ENCODE measurements at regions not wholly inside any gene's neighbourhood (a gene's known extent, or its start where the extent isn't known, plus 50 kb on each side); places are given as distances from the start of the nearest gene placed in this dataset.

DNA sequence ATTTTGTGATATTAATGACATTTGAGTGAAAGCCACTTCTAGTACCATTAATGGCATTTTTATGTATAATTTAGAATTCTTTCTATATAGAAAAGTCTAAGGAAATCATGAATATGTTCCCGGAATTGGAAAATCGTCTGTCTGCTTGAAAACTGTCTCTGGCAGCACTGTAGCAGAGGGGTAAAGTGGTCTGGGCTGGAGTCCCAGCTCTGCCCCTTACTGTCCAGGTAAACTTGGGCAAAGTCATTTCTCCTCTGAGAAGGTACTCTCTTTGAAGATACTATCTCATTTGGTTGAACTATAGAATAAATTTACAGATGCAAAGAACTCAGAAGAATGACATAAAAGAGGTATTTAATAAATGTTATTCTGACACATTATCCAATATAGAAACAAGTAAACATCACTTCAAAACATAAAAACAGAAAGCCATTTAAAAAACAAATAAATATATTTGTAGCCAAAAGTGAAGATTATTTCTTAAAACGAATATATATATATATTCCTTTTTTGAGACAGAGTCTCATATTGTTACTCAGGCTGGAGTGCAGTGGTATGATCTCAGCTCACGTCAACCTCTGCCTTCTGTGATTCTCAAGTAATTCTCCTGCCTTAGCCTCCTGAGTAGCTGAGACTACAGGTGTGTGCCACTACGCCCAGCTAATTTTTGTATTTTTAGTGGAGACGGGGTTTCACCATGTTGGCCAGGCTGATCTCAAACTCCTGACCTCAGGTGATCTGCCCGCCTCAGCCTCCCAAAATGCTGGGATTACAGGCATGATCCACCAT is 149.8 kb upstream of the ITGA4 start:
- no peak for TF ChIP-seq EZH2 (IDR thresholded peaks at IDR 0.05; ENCODE audit: low read length)
- TF ChIP-seq, protein P1, sequence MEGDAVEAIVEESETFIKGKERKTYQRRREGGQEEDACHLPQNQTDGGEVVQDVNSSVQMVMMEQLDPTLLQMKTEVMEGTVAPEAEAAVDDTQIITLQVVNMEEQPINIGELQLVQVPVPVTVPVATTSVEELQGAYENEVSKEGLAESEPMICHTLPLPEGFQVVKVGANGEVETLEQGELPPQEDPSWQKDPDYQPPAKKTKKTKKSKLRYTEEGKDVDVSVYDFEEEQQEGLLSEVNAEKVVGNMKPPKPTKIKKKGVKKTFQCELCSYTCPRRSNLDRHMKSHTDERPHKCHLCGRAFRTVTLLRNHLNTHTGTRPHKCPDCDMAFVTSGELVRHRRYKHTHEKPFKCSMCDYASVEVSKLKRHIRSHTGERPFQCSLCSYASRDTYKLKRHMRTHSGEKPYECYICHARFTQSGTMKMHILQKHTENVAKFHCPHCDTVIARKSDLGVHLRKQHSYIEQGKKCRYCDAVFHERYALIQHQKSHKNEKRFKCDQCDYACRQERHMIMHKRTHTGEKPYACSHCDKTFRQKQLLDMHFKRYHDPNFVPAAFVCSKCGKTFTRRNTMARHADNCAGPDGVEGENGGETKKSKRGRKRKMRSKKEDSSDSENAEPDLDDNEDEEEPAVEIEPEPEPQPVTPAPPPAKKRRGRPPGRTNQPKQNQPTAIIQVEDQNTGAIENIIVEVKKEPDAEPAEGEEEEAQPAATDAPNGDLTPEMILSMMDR (optimal IDR thresholded peaks at IDR 0.05 in 1 of 3, IDR thresholded peaks at IDR 0.05 in 1 of 3, conservative IDR thresholded peaks at IDR 0.05 in 1 of 3; ENCODE audit: extremely low read depth in 1 of 3, insufficient read depth in 2 of 3, low read length in 3 of 3) = no peak
